Spleen (tissue), 11 donors: ENCODE measurements at regions not wholly inside any gene's neighbourhood (a gene's known extent, or its start where the extent isn't known, plus 50 kb on each side); places are given as distances from the start of the nearest gene placed in this dataset.

Experiments used
- DNase-seq: peaks from one replicate; pipeline ENCODE4 v3.0.0-alpha.2; 2020
- H3K27ac ChIP-seq, 8 donors: fragments of 200-600 bp; sonication (generic) in 7 of 8; 1 replicate in 4 of 8; 2 replicates in 4 of 8; pipeline versions ENCODE4 v1.5.0 to v1.8.0; 2016 to 2021; ENCODE audit warnings: inconsistent platforms in 4 of 8, mild to moderate bottlenecking in 4 of 8, moderate library complexity in 1 of 8
- H3K27me3 ChIP-seq, 7 donors: fragments of 200-600 bp; sonication (generic) in 6 of 7; replicated peaks in 1 of 7; 1 replicate in 4 of 7; 2 replicates in 3 of 7; pipeline versions ENCODE4 v1.5.0 to v1.8.0; 2016 to 2021; ENCODE audit warnings: inconsistent platforms in 3 of 7, mild to moderate bottlenecking in 1 of 7
- H3K36me3 ChIP-seq, 6 donors: fragments of 200-600 bp; sonication (generic) in 5 of 6; 1 replicate in 4 of 6; 2 replicates in 2 of 6; pipeline versions ENCODE4 v1.5.0 to v1.8.0; 2016 to 2021; ENCODE audit warnings: inconsistent platforms in 2 of 6
- H3K4me1 ChIP-seq, 6 donors: fragments of 200-600 bp; sonication (generic) in 5 of 6; 1 replicate in 3 of 6; 2 replicates in 3 of 6; pipeline versions ENCODE4 v1.5.0 to v1.8.0; 2016 to 2021; ENCODE audit warnings: inconsistent platforms in 3 of 6
- H3K4me3 ChIP-seq, 8 donors: fragments of 200-600 bp; sonication (generic) in 7 of 8; 1 replicate in 4 of 8; 2 replicates in 4 of 8; pipeline versions ENCODE4 v1.5.0 to v1.8.0; 2016 to 2021; ENCODE audit warnings: inconsistent platforms in 4 of 8, mild to moderate bottlenecking in 4 of 8, moderate library complexity in 2 of 8
- H3K9me3 ChIP-seq, 8 donors: fragments of 200-600 bp; sonication (generic) in 7 of 8; 1 replicate in 4 of 8; 2 replicates in 4 of 8; pipeline versions ENCODE4 v1.5.0 to v1.8.0; 2016 to 2021; ENCODE audit warnings: inconsistent platforms in 4 of 8
- POLR2A ChIP-seq, 3 donors: fragments of 450-650 bp; IDR thresholded peaks; one replicate each; pipeline ENCODE4 v1.5.1; 2017; ENCODE audit warnings: antibody characterized with exemption in 3 of 3, mild to moderate bottlenecking in 1 of 3
- POLR2AphosphoS5 ChIP-seq, 3 donors: sonication (generic); formaldehyde crosslinking; IDR thresholded peaks; one replicate each; pipeline ENCODE4 v1.5.1; 2017; ENCODE audit warnings: antibody characterized with exemption in 3 of 3
- WGBS, 5 donors: extraction: QIAGEN DNeasy Blood & Tissue Kit in 3 of 5; methylation state at CpG; one replicate each; pipeline versions ENCODE4 v1.1.5 to v1.1.7; 2013 to 2018; 5-methylcytosine and 5-hydroxymethylcytosine counted together
- intact Hi-C: fragments of 100-400 bp; cut with DNase I; formaldehyde crosslinking; loops from one replicate; pipeline ENCODE4 v1.15.0; 2023; ENCODE audit warnings: low total_unique reads
- TF ChIP-seq, protein P1 (sequence below), 11 experiments: fragments of 200-600 bp in 7 of 11; fragments of 450-650 bp in 4 of 11; sonication (generic) in 4 of 11; IDR thresholded peaks in 8 of 11; conservative IDR thresholded peaks in 3 of 11; 1 replicate in 7 of 11; 2 replicates in 4 of 11; pipeline versions ENCODE4 v1.4.0 to v1.8.0; 2016 to 2021; ENCODE audit warnings: antibody characterized with exemption in 11 of 11, inconsistent platforms in 4 of 11, mild to moderate bottlenecking in 1 of 11
- donor health status: healthy with polysubstance abuse.
- donor health status: DM: no; HTN: no; CAD: no; lungs with moderate emphysema.
- donor health status: DM: no; HTN: no; CAD: no.
- donor health status: Bipolar disorder and iron deficiency.
- donor health status: healthy.
- donor health status: DM: no; HTN: no; CAD: no.
- donor health status: DM: yes; HTN: yes; CAD: no.

GRCh38 chr1:208523007-208523406 lies 278.8 kb upstream of the PLXNA2 start:
- intact Hi-C loops: no loop called here
- Histone ChIP-seq H3K27me3 (peaks cover 0 to 3% (median 0%) of the 10 kb centered on the region in 7 donors), H3K4me1 (no peaks in the 10 kb centered on the region), H3K4me3 (no peak overlapping the region), H3K27ac (no peak overlapping the region), H3K9me3 (peaks cover 0 to 2% (median 0%) of the 10 kb centered on the region in 8 donors), H3K36me3 (no peaks in the 10 kb centered on the region)
- TF ChIP-seq POLR2A (IDR thresholded peaks at IDR 0.05): no peak
- TF ChIP-seq POLR2AphosphoS5 (IDR thresholded peaks at IDR 0.05): no peak
- TF ChIP-seq, protein P1, sequence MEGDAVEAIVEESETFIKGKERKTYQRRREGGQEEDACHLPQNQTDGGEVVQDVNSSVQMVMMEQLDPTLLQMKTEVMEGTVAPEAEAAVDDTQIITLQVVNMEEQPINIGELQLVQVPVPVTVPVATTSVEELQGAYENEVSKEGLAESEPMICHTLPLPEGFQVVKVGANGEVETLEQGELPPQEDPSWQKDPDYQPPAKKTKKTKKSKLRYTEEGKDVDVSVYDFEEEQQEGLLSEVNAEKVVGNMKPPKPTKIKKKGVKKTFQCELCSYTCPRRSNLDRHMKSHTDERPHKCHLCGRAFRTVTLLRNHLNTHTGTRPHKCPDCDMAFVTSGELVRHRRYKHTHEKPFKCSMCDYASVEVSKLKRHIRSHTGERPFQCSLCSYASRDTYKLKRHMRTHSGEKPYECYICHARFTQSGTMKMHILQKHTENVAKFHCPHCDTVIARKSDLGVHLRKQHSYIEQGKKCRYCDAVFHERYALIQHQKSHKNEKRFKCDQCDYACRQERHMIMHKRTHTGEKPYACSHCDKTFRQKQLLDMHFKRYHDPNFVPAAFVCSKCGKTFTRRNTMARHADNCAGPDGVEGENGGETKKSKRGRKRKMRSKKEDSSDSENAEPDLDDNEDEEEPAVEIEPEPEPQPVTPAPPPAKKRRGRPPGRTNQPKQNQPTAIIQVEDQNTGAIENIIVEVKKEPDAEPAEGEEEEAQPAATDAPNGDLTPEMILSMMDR (IDR thresholded peaks at IDR 0.05 in 8 of 11, conservative IDR thresholded peaks at IDR 0.05 in 3 of 11): no peak
- DNase-seq: no peak
- WGBS, 5 donors: 80 to 96% (median 90%) methylated on average over 5 of the region's 5 CpGs

DNA sequence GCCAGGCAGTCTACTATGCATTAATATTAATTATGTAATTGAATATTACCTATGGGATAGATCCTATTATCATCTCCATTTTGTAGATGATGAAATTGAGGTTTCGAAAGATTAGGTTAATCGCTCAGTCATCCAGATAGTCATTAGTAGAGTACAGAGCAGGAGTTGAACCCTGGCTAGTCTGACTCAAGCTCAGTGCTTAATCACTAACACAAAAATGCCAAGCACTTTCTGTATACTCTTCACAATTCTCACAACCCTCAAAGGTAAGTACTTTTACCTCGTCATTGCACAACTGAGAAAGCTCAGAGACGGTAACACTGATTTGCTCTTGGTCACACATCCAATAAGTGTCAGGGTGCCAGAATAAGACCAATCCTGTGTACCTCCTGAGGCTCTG lies 280.2 kb upstream of the PLXNA2 start:
- Histone ChIP-seq H3K27me3 (peaks cover 0 to 10% (median 0%) of the 10 kb centered on the region in 7 donors), H3K9me3 (no peaks in the 10 kb centered on the region), H3K4me3 (no peak overlapping the region), H3K36me3 (no peaks in the 10 kb centered on the region), H3K27ac (no peak overlapping the region), H3K4me1 (no peaks in the 10 kb centered on the region)
- TF ChIP-seq POLR2AphosphoS5 (IDR thresholded peaks at IDR 0.05): no peak
- TF ChIP-seq, protein P1 (IDR thresholded peaks at IDR 0.05 in 8 of 11, conservative IDR thresholded peaks at IDR 0.05 in 3 of 11): no peak
- TF ChIP-seq POLR2A (IDR thresholded peaks at IDR 0.05): no peak
- 92 to 97% (median 92%) methylated on average over 4 of the region's 4 CpGs for WGBS, 5 donors
- intact Hi-C loops: no loop called here
- no peak for DNase-seq

GRCh38 chr1:208524925-208525324 lies 280.7 kb upstream of the PLXNA2 start:
- no peaks in the 10 kb centered on the region for H3K4me1 ChIP-seq
- H3K36me3 ChIP-seq: no peaks in the 10 kb centered on the region
- intact Hi-C loops: no loop called here
- H3K4me3 ChIP-seq: no peak overlapping the region
- DNase-seq: no peak
- no peak for TF ChIP-seq POLR2AphosphoS5 (IDR thresholded peaks at IDR 0.05)
- TF ChIP-seq POLR2A (IDR thresholded peaks at IDR 0.05): no peak
- TF ChIP-seq, protein P1 (IDR thresholded peaks at IDR 0.05 in 8 of 11, conservative IDR thresholded peaks at IDR 0.05 in 3 of 11): no peak
- H3K9me3 ChIP-seq: no peaks in the 10 kb centered on the region
- 68 to 90% (median 81%) methylated on average over 5 of the region's 5 CpGs for WGBS, 5 donors
- H3K27ac ChIP-seq: no peak overlapping the region
- peaks cover 0 to 15% (median 0%) of the 10 kb centered on the region in 7 donors for H3K27me3 ChIP-seq

GRCh38 chr1:208525417-208525816 lies 281.2 kb upstream of the PLXNA2 start:
- intact Hi-C loops: no loop called here
- Histone ChIP-seq H3K27me3 (peaks cover 0 to 20% (median 0%) of the 10 kb centered on the region in 7 donors), H3K4me1 (no peaks in the 10 kb centered on the region), H3K27ac (no peak overlapping the region), H3K4me3 (no peak overlapping the region), H3K36me3 (no peaks in the 10 kb centered on the region), H3K9me3 (no peaks in the 10 kb centered on the region)
- 52 to 61% (median 57%) methylated on average over 3 of the region's 3 CpGs for WGBS, 5 donors
- TF ChIP-seq POLR2A (IDR thresholded peaks at IDR 0.05): no peak
- TF ChIP-seq, protein P1 (IDR thresholded peaks at IDR 0.05 in 8 of 11, conservative IDR thresholded peaks at IDR 0.05 in 3 of 11): no peak
- no peak for TF ChIP-seq POLR2AphosphoS5 (IDR thresholded peaks at IDR 0.05)
- DNase-seq: no peak
